K562 (cell line): ENCODE measurements at regions not wholly inside any gene's neighbourhood (a gene's known extent, or its start where the extent isn't known, plus 50 kb on each side); places are given as distances from the start of the nearest gene placed in this dataset.

ENCODE experiments used
- FIP1L1 ChIP-seq: fragments of 200-400 bp; formaldehyde crosslinking; IDR thresholded peaks from 2 replicates; pipeline ENCODE4 v1.6.1; 2018; ENCODE audit warnings: mild to moderate bottlenecking, low read depth, low read length; ENCODE audit not compliant: poor library complexity, severe bottlenecking
- HOMEZ ChIP-seq: fragments of 250-450 bp; sonication (Bioruptor Pico); IDR thresholded peaks from 2 replicates; pipeline ENCODE4 v1.4.0; 2020; ENCODE audit warnings: mild to moderate bottlenecking, moderate library complexity
- MXD1 ChIP-seq: fragments of 250-450 bp; sonication (Bioruptor Pico); IDR thresholded peaks from 2 replicates; pipeline ENCODE4 v1.8.0; 2021; ENCODE audit warnings: borderline replicate concordance, mild to moderate bottlenecking, moderate library complexity; ENCODE audit not compliant: poor library complexity, severe bottlenecking
- POLR3G ChIP-seq: IDR thresholded peaks from 2 replicates; pipeline ENCODE4 v1.6.1; 2011; ENCODE audit not compliant: insufficient read length, insufficient replicate concordance; ENCODE audit errors: extremely low read depth
- RBM22 ChIP-seq: fragments of 200-400 bp; formaldehyde crosslinking; IDR thresholded peaks from 2 replicates; pipeline ENCODE4 v1.6.1; 2018; ENCODE audit warnings: low read length, low read depth; ENCODE audit not compliant: poor library complexity, severe bottlenecking
- SMARCB1 ChIP-seq: IDR thresholded peaks from 2 replicates; pipeline ENCODE4 v1.6.1; 2011; ENCODE audit warnings: improper control_type of control experiment, low read depth; ENCODE audit not compliant: insufficient read length
- ZNF184 ChIP-seq: sonication (generic); formaldehyde crosslinking; IDR thresholded peaks from 2 replicates; pipeline ENCODE4 v1.5.0; 2020; ENCODE audit warnings: missing genetic modification reagents
- ZNF76 ChIP-seq: fragments of 250-450 bp; sonication (Bioruptor Pico); IDR thresholded peaks from 2 replicates; pipeline ENCODE4 v1.4.0; 2020; ENCODE audit warnings: mild to moderate bottlenecking, moderate library complexity, borderline replicate concordance
- ZNF764 ChIP-seq: fragments of 250-450 bp; sonication (Bioruptor Pico); IDR thresholded peaks from 2 replicates; pipeline ENCODE4 v1.4.0; 2020; ENCODE audit warnings: low read depth, mild to moderate bottlenecking, moderate library complexity

GRCh38 chr10:124233546-124234138, 140.2 kb upstream of the CHST15 start (continued):
- TF ChIP-seq HOMEZ (CRISPR knock-in tag) (no peak), POLR3G (no peak), MXD1 (no peak), ZNF764 (CRISPR knock-in tag) (no peak), ZNF184 (CRISPR knock-in tag) (no peak), FIP1L1 (no peak), SMARCB1 (no peak), ZNF76 (CRISPR knock-in tag) (no peak), RBM22 (no peak)
